Neural cell (in vitro differentiated cells): ENCODE measurements at regions not wholly inside any gene's neighbourhood (a gene's known extent, or its start where the extent isn't known, plus 50 kb on each side); places are given as distances from the start of the nearest gene placed in this dataset.
A peak's percentile ranks its signal among the peaks of the same experiment; 100 is the strongest.

Experiments
- H2AFZ ChIP-seq: fragments of 200-600, 300-800 bp; sonication (generic), shearing (Covaris generic); 2 replicates; pipeline ENCODE4 v1.6.0; 2014; ENCODE audit warnings: low read depth, mild to moderate bottlenecking, antibody characterized with exemption, low read length, moderate library complexity
- H3F3A ChIP-seq: fragments of 200-600 bp; shearing (Covaris generic); 2 replicates; pipeline ENCODE4 v1.6.1; 2016; ENCODE audit warnings: mild to moderate bottlenecking, moderate library complexity, mixed read lengths, antibody characterized with exemption, low read length; ENCODE audit not compliant: insufficient read depth, poor library complexity, severe bottlenecking
- H3K27ac ChIP-seq: fragments of 200-600, 300-800 bp; sonication (generic), shearing (Covaris generic); 2 replicates; pipeline ENCODE4 v1.5.1; 2014; ENCODE audit warnings: mild to moderate bottlenecking, low read length, moderate library complexity
- H3K27me3 ChIP-seq: fragments of 300-800, 200-600 bp; sonication (generic), shearing (Covaris generic); 2 replicates; pipeline ENCODE4 v1.6.0; 2014; ENCODE audit warnings: mild to moderate bottlenecking, low read depth, low read length, moderate library complexity; ENCODE audit not compliant: insufficient read depth
- H3K36me3 ChIP-seq: fragments of 300-800, 200-600 bp; sonication (generic), shearing (Covaris generic); 2 replicates; pipeline ENCODE4 v1.5.1; 2014; ENCODE audit warnings: mild to moderate bottlenecking, antibody characterized with exemption, low read length, moderate library complexity; ENCODE audit not compliant: insufficient read depth
- H3K4me2 ChIP-seq: fragments of 300-800, 200-600 bp; sonication (generic), shearing (Covaris generic); 2 replicates; pipeline ENCODE4 v1.6.0; 2014; ENCODE audit warnings: mild to moderate bottlenecking, low read length
- H3K4me3 ChIP-seq: fragments of 300-800, 200-600 bp; sonication (generic), shearing (Covaris generic); 2 replicates; pipeline ENCODE4 v1.5.1; 2014; ENCODE audit warnings: mild to moderate bottlenecking, low read length, moderate library complexity
- H3K79me2 ChIP-seq: fragments of 200-600 bp; shearing (Covaris generic); replicated peaks from 2 replicates; pipeline ENCODE4 v1.6.0; 2014; ENCODE audit warnings: mild to moderate bottlenecking, low read length, moderate library complexity; ENCODE audit not compliant: insufficient read depth
- H3K9ac ChIP-seq: fragments of 300-800, 200-600 bp; sonication (generic), shearing (Covaris generic); 2 replicates; pipeline ENCODE4 v1.6.1; 2016; ENCODE audit warnings: mild to moderate bottlenecking, low read length, mixed read lengths
- H3K9me2 ChIP-seq: fragments of 200-600 bp; shearing (Covaris generic); 2 replicates; pipeline ENCODE4 v1.6.1; 2016; ENCODE audit warnings: mild to moderate bottlenecking, low read length, mixed read lengths; ENCODE audit not compliant: insufficient read depth
- H3K9me3 ChIP-seq: fragments of 200-600, 300-800 bp; sonication (generic), shearing (Covaris generic); 2 replicates; pipeline ENCODE4 v1.6.1; 2016; ENCODE audit warnings: mild to moderate bottlenecking, mixed run types, low read length, moderate library complexity, mixed read lengths
- H4K20me1 ChIP-seq: fragments of 200-600 bp; shearing (Covaris generic); 2 replicates; pipeline ENCODE4 v1.6.1; 2016; ENCODE audit warnings: mild to moderate bottlenecking, mixed run types; ENCODE audit not compliant: insufficient read depth
- EP300 ChIP-seq: fragments of 450-650 bp; conservative IDR thresholded peaks from 2 replicates; pipeline ENCODE4 v1.6.1; 2014; ENCODE audit warnings: antibody characterized with exemption, mild to moderate bottlenecking, moderate library complexity; ENCODE audit not compliant: poor library complexity, severe bottlenecking
- EZH2 ChIP-seq: fragments of 200-600, 300-800 bp; shearing (Covaris generic), sonication (generic); IDR thresholded peaks from 2 replicates; pipeline ENCODE4 v1.6.1; 2014; ENCODE audit warnings: antibody characterized with exemption, low read length, borderline replicate concordance, mild to moderate bottlenecking; ENCODE audit not compliant: insufficient read depth, poor library complexity, severe bottlenecking
- MXI1 ChIP-seq: fragments of 450-650 bp; conservative IDR thresholded peaks from 2 replicates; pipeline ENCODE4 v1.6.1; 2014; ENCODE audit warnings: antibody characterized with exemption, mild to moderate bottlenecking; ENCODE audit not compliant: poor library complexity, severe bottlenecking
- POLR2AphosphoS5 ChIP-seq: IDR thresholded peaks from 2 replicates; pipeline ENCODE4 v1.6.1; 2012
- RAD21 ChIP-seq: fragments of 450-650 bp; conservative IDR thresholded peaks from 2 replicates; pipeline ENCODE4 v1.6.1; 2014; ENCODE audit warnings: antibody characterized with exemption, mild to moderate bottlenecking, moderate library complexity
- SMC3 ChIP-seq: fragments of 450-650 bp; conservative IDR thresholded peaks from 2 replicates; pipeline ENCODE4 v1.6.1; 2014; ENCODE audit warnings: antibody characterized with exemption, mild to moderate bottlenecking, moderate library complexity; ENCODE audit not compliant: poor library complexity
- TAF1 ChIP-seq: IDR thresholded peaks from 2 replicates; pipeline ENCODE4 v1.6.1; 2012; ENCODE audit warnings: low read depth
- TF ChIP-seq, protein P1 (sequence below): fragments of 450-650 bp; IDR thresholded peaks from 2 replicates; pipeline ENCODE4 v1.5.1; 2014; ENCODE audit warnings: antibody characterized with exemption, mild to moderate bottlenecking, moderate library complexity; ENCODE audit not compliant: poor library complexity, severe bottlenecking
- TF ChIP-seq, protein P2 (sequence below): IDR thresholded peaks from 2 replicates; pipeline ENCODE4 v1.6.1; 2012; ENCODE audit warnings: borderline replicate concordance

DNA sequence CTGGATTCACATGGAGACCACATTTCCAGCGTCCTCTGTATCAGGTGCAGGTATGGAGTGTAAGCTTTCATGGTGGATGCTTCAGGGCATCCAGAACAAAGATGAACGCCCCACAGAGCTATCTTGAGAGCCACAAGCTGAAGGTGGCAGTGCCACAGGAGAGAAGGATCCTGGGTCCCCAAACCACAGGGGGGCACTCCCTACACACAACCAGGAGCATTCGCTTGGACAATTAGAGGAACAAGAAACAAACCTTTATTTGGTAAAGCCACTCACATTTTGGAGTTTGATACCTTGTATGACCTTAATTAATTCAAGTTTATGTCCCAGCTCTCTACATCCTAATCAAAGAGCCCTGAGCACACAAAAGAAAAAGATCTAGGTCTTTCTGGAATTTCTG, 406.3 kb downstream of the PREX1 start:
- Histone ChIP-seq H3K9me3 (no peaks in the 10 kb centered on the region), H2AFZ (no peak overlapping the region), H3K27ac (peak overlapping the region; percentile 82), H3K9ac (peak overlapping the region; percentile 48), H4K20me1 (no peaks in the 10 kb centered on the region), H3K27me3 (no peaks in the 10 kb centered on the region), H3K4me3 (peak overlapping the region; percentile 27), H3K9me2 (no peaks in the 10 kb centered on the region), H3K4me2 (peak overlapping the region; percentile 7), H3K36me3 (no peaks in the 10 kb centered on the region), H3K79me2 (no peaks in the 10 kb centered on the region), H3F3A (no peaks in the 10 kb centered on the region)
- TF ChIP-seq POLR2AphosphoS5 (no peak), RAD21 (no peak), SMC3 (no peak), EZH2 (no peak), TAF1 (no peak), EP300 (no peak), MXI1 (no peak)
- TF ChIP-seq, protein P1, sequence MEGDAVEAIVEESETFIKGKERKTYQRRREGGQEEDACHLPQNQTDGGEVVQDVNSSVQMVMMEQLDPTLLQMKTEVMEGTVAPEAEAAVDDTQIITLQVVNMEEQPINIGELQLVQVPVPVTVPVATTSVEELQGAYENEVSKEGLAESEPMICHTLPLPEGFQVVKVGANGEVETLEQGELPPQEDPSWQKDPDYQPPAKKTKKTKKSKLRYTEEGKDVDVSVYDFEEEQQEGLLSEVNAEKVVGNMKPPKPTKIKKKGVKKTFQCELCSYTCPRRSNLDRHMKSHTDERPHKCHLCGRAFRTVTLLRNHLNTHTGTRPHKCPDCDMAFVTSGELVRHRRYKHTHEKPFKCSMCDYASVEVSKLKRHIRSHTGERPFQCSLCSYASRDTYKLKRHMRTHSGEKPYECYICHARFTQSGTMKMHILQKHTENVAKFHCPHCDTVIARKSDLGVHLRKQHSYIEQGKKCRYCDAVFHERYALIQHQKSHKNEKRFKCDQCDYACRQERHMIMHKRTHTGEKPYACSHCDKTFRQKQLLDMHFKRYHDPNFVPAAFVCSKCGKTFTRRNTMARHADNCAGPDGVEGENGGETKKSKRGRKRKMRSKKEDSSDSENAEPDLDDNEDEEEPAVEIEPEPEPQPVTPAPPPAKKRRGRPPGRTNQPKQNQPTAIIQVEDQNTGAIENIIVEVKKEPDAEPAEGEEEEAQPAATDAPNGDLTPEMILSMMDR: no peak
- TF ChIP-seq, protein P2, sequence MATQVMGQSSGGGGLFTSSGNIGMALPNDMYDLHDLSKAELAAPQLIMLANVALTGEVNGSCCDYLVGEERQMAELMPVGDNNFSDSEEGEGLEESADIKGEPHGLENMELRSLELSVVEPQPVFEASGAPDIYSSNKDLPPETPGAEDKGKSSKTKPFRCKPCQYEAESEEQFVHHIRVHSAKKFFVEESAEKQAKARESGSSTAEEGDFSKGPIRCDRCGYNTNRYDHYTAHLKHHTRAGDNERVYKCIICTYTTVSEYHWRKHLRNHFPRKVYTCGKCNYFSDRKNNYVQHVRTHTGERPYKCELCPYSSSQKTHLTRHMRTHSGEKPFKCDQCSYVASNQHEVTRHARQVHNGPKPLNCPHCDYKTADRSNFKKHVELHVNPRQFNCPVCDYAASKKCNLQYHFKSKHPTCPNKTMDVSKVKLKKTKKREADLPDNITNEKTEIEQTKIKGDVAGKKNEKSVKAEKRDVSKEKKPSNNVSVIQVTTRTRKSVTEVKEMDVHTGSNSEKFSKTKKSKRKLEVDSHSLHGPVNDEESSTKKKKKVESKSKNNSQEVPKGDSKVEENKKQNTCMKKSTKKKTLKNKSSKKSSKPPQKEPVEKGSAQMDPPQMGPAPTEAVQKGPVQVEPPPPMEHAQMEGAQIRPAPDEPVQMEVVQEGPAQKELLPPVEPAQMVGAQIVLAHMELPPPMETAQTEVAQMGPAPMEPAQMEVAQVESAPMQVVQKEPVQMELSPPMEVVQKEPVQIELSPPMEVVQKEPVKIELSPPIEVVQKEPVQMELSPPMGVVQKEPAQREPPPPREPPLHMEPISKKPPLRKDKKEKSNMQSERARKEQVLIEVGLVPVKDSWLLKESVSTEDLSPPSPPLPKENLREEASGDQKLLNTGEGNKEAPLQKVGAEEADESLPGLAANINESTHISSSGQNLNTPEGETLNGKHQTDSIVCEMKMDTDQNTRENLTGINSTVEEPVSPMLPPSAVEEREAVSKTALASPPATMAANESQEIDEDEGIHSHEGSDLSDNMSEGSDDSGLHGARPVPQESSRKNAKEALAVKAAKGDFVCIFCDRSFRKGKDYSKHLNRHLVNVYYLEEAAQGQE: no peak

DNA sequence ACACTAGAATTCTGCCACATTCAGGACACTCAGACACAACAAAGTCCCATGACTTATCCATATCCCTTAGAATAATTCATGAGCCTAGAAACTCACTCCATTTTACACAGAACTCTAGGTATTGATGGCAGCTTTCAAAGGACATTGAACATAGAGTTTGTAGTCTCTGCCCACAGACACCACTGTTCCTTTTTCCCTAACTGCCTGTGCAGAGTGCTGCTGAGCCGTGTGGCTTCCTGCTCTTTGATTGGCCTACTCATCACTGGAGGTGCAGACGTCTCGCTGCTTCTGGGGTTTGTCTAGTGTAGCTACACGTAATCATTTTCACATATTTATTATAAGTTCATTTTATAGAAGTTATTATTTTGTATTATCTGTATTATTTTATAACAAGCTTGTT, 407.6 kb downstream of the PREX1 start:
- Histone ChIP-seq H3K27me3 (no peaks in the 10 kb centered on the region), H3K9ac (no peak overlapping the region), H3K4me2 (no peak overlapping the region), H3K9me2 (no peaks in the 10 kb centered on the region), H3K9me3 (no peaks in the 10 kb centered on the region), H3K79me2 (no peaks in the 10 kb centered on the region), H3K4me3 (no peak overlapping the region), H4K20me1 (no peaks in the 10 kb centered on the region), H3K36me3 (no peaks in the 10 kb centered on the region), H2AFZ (no peak overlapping the region), H3K27ac (peak overlapping the region; percentile 82), H3F3A (no peaks in the 10 kb centered on the region)
- no peak for TF ChIP-seq TAF1
- TF ChIP-seq RAD21: no peak
- TF ChIP-seq, protein P1: no peak
- TF ChIP-seq, protein P2: no peak
- TF ChIP-seq EZH2: no peak
- no peak for TF ChIP-seq SMC3
